Hepatocyte (in vitro differentiated cells): ENCODE measurements at regions not wholly inside any gene's neighbourhood (a gene's known extent, or its start where the extent isn't known, plus 50 kb on each side); places are given as distances from the start of the nearest gene placed in this dataset.
"Not testable (repeated sequence)": the region's sequence is repeated elsewhere in the genome, so short reads cannot be mapped to it uniquely, and the experiment has no call there.

Source experiments
- DNase-seq: peaks from one replicate; pipeline ENCODE4 v3.0.0-alpha.2; 2016; ENCODE audit warnings: low spot score
- H2AFZ ChIP-seq: fragments of 200-600 bp; sonication (generic); 2 replicates; pipeline ENCODE4 v1.6.0; 2016; ENCODE audit warnings: antibody characterized with exemption, mild to moderate bottlenecking
- H3K27ac ChIP-seq: fragments of 200-600 bp; sonication (generic); 2 replicates; pipeline ENCODE4 v1.5.1; 2016; ENCODE audit warnings: mild to moderate bottlenecking
- H3K27me3 ChIP-seq: fragments of 200-600 bp; sonication (generic); 2 replicates; pipeline ENCODE4 v1.6.1; 2016
- H3K36me3 ChIP-seq: fragments of 200-600 bp; sonication (generic); replicated peaks from 2 replicates; pipeline ENCODE4 v1.5.1; 2016; ENCODE audit warnings: low read depth; ENCODE audit not compliant: insufficient read depth
- H3K4me1 ChIP-seq: fragments of 200-600 bp; sonication (generic); 2 replicates; pipeline ENCODE4 v1.5.1; 2016; ENCODE audit warnings: mild to moderate bottlenecking, moderate library complexity; ENCODE audit not compliant: insufficient read depth
- H3K4me2 ChIP-seq: fragments of 200-600 bp; sonication (generic); 2 replicates; pipeline ENCODE4 v1.6.0; 2016
- H3K4me3 ChIP-seq: fragments of 200-600 bp; sonication (generic); 2 replicates; pipeline ENCODE4 v1.5.1; 2016; ENCODE audit warnings: mild to moderate bottlenecking
- H3K79me2 ChIP-seq: fragments of 200-600 bp; sonication (generic); 2 replicates; pipeline ENCODE4 v1.6.0; 2017; ENCODE audit warnings: mild to moderate bottlenecking
- H3K9me2 ChIP-seq: fragments of 200-600 bp; sonication (generic); replicated peaks from 2 replicates; pipeline ENCODE4 v1.6.0; 2017; ENCODE audit warnings: mild to moderate bottlenecking; ENCODE audit not compliant: insufficient read depth
- H3K9me3 ChIP-seq: fragments of 200-600 bp; sonication (generic); 2 replicates; pipeline ENCODE4 v1.5.1; 2016; ENCODE audit warnings: low read depth, mild to moderate bottlenecking
- H4K20me1 ChIP-seq: fragments of 200-600 bp; sonication (generic); 2 replicates; pipeline ENCODE4 v1.6.0; 2016; ENCODE audit warnings: mild to moderate bottlenecking; ENCODE audit not compliant: insufficient read depth, poor library complexity, severe bottlenecking
- CTCF ChIP-seq: fragments of 200-600 bp; sonication (generic); IDR thresholded peaks from 2 replicates; pipeline ENCODE4 v1.5.1; 2016; ENCODE audit warnings: antibody characterized with exemption, mild to moderate bottlenecking; ENCODE audit not compliant: poor library complexity
- EZH2 ChIP-seq: fragments of 200-600 bp; sonication (generic); IDR thresholded peaks from 2 replicates; pipeline ENCODE4 v1.6.1; 2016; ENCODE audit warnings: antibody characterized with exemption, mild to moderate bottlenecking, borderline replicate concordance
- EZH2phosphoT487 ChIP-seq: fragments of 200-600 bp; sonication (generic); IDR thresholded peaks from one replicate; pipeline ENCODE4 v1.6.1; 2018; ENCODE audit warnings: antibody characterized with exemption, mild to moderate bottlenecking, low read depth, moderate library complexity; ENCODE audit not compliant: unreplicated experiment, severe bottlenecking
- WGBS: methylation state at CpG from one replicate; pipeline ENCODE4 v1.1.6; 2016; ENCODE audit warnings: low lambda C conversion rate; ENCODE audit errors: missing lambda C conversion rate; 5-methylcytosine and 5-hydroxymethylcytosine counted together

- H3K27ac ChIP-seq, result no peak overlapping the region
- TF ChIP-seq EZH2phosphoT487, result no peak
- no peak overlapping the region for H3K4me2 ChIP-seq
- H3K27me3 ChIP-seq, result no peaks in the 10 kb centered on the region
- H2AFZ ChIP-seq, result no peak overlapping the region
- H3K9me3 ChIP-seq, result no peaks in the 10 kb centered on the region
- no peaks in the 10 kb centered on the region for H3K9me2 ChIP-seq
- no peaks in the 10 kb centered on the region for H3K4me1 ChIP-seq
- DNase-seq, result no peak
- no peaks in the 10 kb centered on the region for H4K20me1 ChIP-seq
- H3K79me2 ChIP-seq, result no peaks in the 10 kb centered on the region
- no peaks in the 10 kb centered on the region for H3K36me3 ChIP-seq
- H3K4me3 ChIP-seq, result no peak overlapping the region
- 81% methylated on average over 1 of the region's 1 CpG for WGBS
These were observed 122.0 kb upstream of the LDB2 start for GRCh38 chr4:17020451-17020850.

GRCh38 chr4:17018621-17019020 is 120.2 kb upstream of the LDB2 start:
- WGBS, result 100% methylated on average over 1 of the region's 1 CpG

GRCh38 chr4:17018013-17018412 is 119.6 kb upstream of the LDB2 start:
- H3K4me3 ChIP-seq, result no peak overlapping the region
- H2AFZ ChIP-seq, result no peak overlapping the region
- H3K4me1 ChIP-seq, result no peaks in the 10 kb centered on the region
- DNase-seq, result no peak
- no peaks in the 10 kb centered on the region for H3K27me3 ChIP-seq
- no peaks in the 10 kb centered on the region for H3K9me2 ChIP-seq
- H3K36me3 ChIP-seq, result no peaks in the 10 kb centered on the region
- H4K20me1 ChIP-seq, result no peaks in the 10 kb centered on the region
- H3K4me2 ChIP-seq, result no peak overlapping the region
- H3K9me3 ChIP-seq, result no peaks in the 10 kb centered on the region
- H3K79me2 ChIP-seq, result no peaks in the 10 kb centered on the region
- WGBS, result 72% methylated on average over 3 of the region's 3 CpGs
- H3K27ac ChIP-seq, result no peak overlapping the region
- TF ChIP-seq EZH2phosphoT487 (no peak), EZH2 (no peak), CTCF (no peak)

More at GRCh38 chr4:17018621-17019020, 120.2 kb upstream of the LDB2 start:
- not testable (repeated sequence) for H3K4me2 ChIP-seq, H3K36me3 ChIP-seq, H3K4me3 ChIP-seq, H3K79me2 ChIP-seq, H3K9me2 ChIP-seq, H3K4me1 ChIP-seq, DNase-seq, H3K27me3 ChIP-seq, H3K9me3 ChIP-seq, H4K20me1 ChIP-seq, H2AFZ ChIP-seq, H3K27ac ChIP-seq

- DNase-seq, result no peak
- Histone ChIP-seq H3K79me2 (no peaks in the 10 kb centered on the region), H3K36me3 (no peaks in the 10 kb centered on the region), H2AFZ (no peak overlapping the region), H4K20me1 (no peaks in the 10 kb centered on the region), H3K9me3 (no peaks in the 10 kb centered on the region), H3K4me3 (no peak overlapping the region), H3K4me1 (no peaks in the 10 kb centered on the region), H3K27ac (no peak overlapping the region), H3K9me2 (no peaks in the 10 kb centered on the region), H3K4me2 (no peak overlapping the region), H3K27me3 (no peaks in the 10 kb centered on the region)
- TF ChIP-seq CTCF, result no peak
- no peak for TF ChIP-seq EZH2
- TF ChIP-seq EZH2phosphoT487, result no peak
- 89% methylated on average over 4 of the region's 4 CpGs for WGBS
These were observed 115.0 kb upstream of the LDB2 start for GRCh38 chr4:17013382-17014006.
